ENCODE measurements at regions not wholly inside any gene's neighbourhood (a gene's known extent, or its start where the extent isn't known, plus 50 kb on each side); places are given as distances from the start of the nearest gene placed in this dataset.
"Not testable (repeated sequence)": the region's sequence is repeated elsewhere in the genome, so short reads cannot be mapped to it uniquely, and the experiment has no call there.

DNA sequence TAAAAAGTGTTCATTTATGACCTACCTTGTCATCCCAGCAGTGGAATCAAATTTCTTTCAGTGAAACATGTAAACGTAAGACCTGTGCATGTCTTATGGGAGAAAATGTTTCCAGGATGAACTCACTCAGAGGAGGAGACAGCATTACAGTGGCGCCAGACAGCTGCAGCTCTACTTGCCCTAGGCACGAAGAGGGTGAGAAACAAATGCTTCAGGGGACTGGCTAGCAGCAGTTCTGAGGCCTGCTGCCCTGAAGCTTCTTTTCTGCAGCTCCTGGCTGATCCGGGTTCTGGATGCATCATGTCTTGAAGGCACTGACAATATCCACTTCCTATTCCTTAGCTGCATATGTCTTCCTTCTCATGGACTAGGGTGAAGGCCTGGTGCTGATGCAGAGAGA lies 120.2 kb downstream of the QRSL1 start:
- in situ Hi-C loops (cut with HindIII; ENCODE audit: low sequenced_read_pairs), result no loop called here

DNA sequence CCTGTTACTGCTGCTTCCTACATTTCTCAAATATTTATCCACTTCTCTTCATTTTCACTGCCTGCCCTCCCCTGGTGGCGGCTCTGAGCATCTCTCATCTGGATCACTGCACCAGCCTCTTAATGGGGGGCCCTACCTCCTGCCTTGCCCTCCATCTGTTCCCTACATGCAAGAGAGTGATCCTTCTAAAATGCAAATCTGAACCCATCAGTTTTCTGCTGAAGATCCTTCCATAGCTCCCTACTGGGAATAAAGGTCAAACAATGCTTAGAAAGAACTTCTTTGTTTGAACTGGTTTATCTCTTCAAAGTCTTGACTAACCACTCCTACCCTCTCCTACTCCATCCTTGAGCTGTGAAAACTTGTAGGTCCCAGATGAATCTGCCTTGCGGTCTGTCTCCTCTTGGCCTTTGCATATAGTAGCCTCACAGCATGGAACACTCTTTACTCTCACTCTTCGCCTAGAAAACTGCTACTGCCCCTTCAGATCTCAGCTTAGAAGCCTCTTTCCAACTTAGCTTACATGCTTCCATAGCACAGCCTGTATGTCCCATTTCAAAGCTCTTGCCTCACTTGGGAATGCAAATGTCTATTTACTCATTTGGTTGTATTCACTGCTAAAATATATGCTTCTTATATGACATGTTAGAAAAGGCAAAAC lies 119.3 kb downstream of the QRSL1 start:
- in situ Hi-C loops (cut with HindIII; ENCODE audit: low sequenced_read_pairs), result no loop called here

DNA sequence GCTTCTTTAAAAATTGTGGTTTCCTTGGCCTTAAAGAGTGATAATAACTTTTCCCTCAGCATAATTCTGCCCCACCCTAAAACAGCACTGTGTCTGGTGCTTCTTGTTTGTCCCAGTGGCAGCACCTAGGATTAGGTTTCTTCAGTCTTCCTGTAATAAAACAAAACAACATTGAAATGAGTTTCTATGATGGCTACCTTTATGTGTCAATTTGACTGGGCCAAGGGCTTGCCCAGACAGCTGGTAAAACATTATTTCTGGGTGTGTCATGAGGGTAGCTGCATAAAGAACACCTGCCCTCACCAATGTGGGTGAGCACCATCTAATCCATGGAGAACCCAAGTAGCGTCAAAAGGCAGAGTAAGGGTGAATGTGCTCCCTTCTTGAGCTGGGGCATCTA lies 117.8 kb downstream of the QRSL1 start:
- in situ Hi-C loops (cut with HindIII; ENCODE audit: low sequenced_read_pairs), result no loop called here

DNA sequence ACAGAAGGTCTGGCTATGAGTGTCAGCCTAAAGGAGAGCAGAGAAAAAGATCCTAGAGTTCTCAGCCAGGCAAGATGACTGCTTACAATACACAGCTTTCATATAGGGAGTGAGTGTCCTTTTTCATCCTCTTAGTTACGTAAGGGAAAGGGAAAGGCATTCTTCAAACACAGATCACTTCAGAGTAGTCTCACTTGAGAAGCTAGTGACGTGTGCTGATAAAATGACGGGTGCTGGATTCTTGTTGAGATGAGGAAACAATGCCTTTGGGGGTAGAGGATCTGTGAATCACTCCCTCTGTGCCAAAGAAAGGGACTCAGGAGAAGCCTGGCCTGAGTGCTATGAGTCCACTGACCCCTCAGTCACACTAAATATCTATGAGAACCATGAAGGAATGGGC lies 117.3 kb downstream of the QRSL1 start:
- in situ Hi-C loops (cut with HindIII; ENCODE audit: low sequenced_read_pairs), result no loop called here

DNA sequence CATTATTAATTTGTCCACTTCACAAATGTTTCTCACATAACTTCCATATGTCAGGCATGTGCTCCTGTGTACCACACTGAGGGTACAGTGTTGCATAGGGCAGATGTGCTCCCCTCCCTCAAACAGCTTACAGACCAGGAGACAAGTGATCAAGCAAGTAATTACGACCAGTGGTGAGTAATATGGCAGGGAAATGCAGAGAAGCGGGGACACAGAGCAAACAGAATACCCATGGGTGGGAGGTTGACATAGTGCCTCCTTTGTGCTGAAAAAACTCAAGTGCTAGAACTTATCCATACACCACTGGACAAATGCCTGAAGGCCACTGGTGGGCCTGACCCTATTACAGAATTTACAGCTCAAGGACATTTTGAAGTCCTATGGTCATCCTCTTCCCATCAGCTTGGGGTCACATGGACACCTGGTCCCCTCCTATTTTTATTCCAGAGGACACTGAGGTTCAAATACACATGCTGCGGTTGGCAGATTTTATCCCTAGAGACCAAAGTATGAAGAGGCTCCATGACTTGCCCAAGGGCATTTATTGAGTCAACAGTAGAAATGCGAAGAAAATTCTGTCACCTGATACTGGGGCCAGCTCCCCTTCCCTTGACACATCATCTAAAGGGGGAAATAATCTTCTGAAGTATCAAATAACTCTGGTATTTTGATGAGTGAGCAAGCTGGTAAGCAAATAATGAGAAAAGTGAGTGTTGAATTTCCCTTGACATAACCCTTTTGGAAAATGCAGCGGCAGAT lies 116.6 kb downstream of the QRSL1 start:
- in situ Hi-C loops (cut with HindIII; ENCODE audit: low sequenced_read_pairs), result no loop called here

DNA sequence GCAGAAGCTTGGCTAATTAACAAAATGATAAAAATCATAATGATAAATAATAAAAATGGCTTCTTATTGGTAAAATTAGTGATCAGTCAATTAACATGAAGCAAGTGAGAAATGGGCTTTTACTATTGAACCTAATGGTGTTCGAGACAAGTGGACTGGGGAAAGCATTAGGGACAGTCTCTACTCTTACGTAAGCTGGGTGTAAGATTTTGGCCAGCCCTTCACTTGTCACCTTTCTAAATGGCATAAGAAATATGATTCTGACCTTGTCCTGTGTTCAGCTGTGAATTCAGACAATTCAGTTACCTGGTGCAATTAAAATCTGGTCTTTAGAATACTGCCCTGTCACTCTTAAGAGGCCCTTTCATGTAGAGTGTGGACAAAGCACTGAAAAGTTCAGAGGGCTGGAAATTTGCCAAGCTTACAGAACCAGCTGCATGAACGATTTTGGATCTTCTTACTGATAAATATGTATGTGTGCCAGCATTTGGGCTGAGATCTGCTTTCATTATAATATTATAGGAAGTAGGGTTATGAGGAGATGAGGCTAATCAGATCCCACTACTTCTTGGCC lies 115.9 kb downstream of the QRSL1 start:
- in situ Hi-C loops (cut with HindIII; ENCODE audit: low sequenced_read_pairs), result no loop called here

DNA sequence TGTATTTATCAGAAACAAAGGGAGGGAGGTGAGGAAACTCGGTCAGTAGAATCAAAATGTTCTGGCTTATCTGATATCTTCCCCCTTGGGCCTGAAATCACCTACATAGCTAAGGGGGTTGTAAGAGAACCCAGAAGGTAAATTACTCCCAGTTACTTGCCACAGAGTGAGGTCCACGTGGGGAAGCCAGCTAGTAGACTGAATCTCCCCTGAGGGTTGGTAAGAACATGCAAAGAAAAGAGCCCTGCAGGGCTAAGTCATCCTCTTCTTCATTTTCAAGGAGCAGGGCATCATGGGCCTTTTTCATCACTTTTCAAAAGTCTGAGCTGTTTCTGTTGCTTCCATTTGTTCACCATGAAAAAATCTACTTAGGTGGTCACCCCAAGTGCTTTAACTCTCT lies 115.4 kb downstream of the QRSL1 start:
- in situ Hi-C loops (cut with HindIII; ENCODE audit: low sequenced_read_pairs), result no loop called here

DNA sequence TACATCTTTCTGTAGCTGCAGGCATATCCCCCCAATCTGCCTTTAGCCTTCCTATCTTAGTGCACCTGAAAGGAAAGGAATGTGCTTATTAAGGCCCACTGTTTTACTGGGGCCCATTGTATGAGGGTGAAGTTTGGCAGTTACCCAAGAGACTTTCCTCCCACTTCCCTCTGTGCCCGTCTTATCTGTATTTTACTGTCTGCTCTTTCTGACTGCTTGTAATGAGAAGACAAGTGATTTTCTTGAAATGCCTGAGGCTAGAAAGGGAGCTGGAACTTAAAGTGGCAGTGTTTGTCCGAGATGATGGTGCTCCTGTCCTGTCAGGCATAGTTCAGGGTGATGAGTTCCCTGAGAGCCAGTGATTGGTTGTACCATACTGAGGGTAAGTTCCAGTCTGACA lies 114.7 kb downstream of the QRSL1 start:
- in situ Hi-C loops (cut with HindIII; ENCODE audit: low sequenced_read_pairs), result not testable (repeated sequence)

DNA sequence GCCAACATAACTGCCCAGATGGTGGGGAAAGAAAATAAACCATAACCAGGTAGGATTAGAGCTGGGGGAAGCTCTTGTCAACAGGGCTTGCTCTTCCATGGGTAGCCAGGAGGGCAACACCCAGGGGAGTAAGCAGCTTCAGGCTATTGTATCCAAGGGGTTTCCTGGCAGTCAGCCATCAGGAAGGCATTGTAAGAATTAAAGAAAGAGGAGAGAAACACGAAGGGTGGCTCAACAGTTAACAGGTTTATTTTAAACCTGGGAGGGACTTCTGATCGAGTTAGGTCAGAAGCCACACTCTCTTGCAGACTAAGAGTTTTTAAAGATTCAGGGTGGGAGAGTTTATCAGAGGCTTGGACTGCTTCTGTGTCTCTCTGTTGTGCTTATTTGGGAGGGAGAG lies 114.2 kb downstream of the QRSL1 start:
- in situ Hi-C loops (cut with HindIII; ENCODE audit: low sequenced_read_pairs), result no loop called here

DNA sequence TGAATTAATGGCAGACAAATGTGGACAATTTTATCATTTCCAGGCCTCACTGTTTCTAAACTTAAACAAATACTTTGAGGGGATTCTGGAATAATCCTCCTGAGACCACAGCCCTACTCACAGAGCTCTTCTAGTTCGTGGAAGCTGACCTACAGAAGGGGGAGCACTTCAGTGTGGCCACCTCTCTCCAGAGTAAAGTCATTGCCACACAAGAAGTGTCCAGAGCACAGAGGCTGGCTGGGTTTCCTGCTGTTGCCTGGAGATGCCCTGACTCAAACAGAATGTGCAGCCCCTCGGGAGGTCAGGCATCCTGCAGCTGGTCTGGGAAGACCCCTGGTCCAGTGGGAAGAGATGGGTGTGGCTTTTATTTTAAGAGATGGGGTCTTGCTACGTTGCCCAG lies 110.9 kb downstream of the QRSL1 start:
- in situ Hi-C loops (cut with HindIII; ENCODE audit: low sequenced_read_pairs), result no loop called here

DNA sequence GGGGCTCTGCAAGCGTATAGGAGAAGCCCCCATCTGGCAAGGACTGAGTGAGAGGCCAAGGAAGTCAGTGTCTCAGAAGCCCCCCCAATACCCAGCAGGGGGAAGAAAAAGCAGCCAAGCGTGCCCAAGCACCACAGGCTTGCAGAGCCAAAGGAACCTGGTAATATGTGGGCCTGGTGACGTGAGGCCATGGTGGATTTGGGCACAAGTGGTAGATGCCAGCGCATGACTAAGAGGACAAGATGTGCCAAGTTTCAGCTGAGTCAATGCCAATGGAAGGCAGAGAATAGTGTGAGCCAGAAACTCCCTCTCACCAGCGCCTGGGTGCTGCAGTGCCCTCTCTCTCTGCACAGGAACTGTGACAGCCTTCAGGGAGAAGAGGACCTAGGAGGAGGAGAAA lies 110.0 kb downstream of the QRSL1 start:
- in situ Hi-C loops (cut with HindIII; ENCODE audit: low sequenced_read_pairs), result no loop called here

DNA sequence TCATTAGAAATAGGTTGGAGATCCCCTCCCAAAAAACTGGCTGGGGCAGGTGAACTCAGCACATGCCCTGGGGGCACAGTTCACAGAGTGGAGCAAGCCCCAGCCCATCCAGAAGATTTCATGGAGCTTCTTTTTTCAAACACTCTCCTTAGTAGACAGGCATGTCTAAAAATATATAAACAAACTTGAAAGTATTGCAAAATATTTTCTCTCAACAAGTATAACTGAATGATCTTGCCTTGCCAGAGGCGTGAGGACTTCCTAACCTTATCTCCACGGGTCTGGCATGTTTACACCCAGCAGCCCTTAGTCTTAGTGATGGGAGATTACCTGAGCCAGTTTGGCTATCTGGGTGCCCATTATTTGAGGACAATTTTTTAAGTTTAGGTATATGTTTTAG lies 107.1 kb downstream of the QRSL1 start:
- in situ Hi-C loops (cut with HindIII; ENCODE audit: low sequenced_read_pairs), result no loop called here

DNA sequence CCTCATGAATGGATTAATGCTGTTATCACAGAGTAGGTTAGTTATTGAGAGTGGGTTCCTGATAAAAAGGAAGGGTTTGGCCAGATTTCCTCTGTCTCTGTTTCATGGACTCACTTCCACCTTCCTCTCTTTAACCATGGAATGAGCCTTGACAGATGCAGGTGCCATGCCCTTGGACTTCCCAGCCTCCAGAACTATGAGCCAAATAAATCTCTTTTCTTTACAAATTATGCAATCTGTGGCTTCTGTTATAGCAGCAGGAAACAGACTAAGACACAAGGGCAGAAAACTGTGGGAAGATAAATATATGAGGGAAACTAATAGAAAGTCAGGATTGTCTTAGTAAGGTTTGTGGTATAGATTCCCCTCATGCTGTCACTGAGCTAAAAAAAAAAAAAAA lies 106.5 kb downstream of the QRSL1 start:
- in situ Hi-C loops (cut with HindIII; ENCODE audit: low sequenced_read_pairs), result no loop called here

DNA sequence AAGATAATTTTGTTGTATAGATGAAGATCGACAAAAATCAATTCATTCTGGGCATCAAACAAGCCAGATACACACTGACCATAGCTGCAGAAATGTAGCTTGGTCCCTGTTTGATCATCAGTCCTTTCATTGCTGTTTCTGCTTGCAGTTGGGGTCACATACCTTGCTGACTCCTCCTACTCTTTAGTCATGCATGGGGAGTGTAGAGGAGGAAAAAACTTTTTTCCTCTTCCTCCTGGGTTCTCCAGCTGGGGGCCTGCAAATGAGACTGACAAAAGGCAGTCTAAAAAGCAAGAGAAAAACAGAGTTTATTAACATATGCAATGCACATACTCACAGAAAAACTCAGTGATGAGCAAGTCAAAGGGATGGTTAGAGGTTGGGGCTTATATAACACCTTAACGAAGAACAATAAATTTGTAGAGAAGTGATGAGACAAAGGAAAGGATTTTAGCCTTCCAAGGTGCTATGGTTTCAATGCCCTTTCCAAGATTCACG lies 105.8 kb downstream of the QRSL1 start:
- in situ Hi-C loops (cut with HindIII; ENCODE audit: low sequenced_read_pairs), result no loop called here

DNA sequence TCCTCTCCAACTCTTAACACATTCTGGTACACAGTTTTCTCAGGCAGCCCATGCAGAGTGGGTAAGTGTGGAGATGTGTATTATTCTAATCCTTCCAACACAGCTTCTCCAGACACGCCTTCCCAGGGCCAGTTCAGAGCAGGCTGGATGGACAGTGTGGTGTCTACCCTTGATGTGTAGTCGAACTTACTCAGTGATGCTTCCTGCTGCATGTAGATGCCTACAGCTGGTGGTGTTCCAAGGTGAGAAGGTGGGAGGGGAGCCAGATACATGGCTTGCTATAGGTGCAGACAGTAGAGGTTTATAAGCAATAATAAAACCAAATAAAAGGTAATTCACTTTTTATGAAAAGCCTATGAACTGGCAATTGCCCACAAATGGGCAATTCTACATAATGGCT lies 104.0 kb downstream of the QRSL1 start:
- in situ Hi-C loops (cut with HindIII; ENCODE audit: low sequenced_read_pairs), result no loop called here

DNA sequence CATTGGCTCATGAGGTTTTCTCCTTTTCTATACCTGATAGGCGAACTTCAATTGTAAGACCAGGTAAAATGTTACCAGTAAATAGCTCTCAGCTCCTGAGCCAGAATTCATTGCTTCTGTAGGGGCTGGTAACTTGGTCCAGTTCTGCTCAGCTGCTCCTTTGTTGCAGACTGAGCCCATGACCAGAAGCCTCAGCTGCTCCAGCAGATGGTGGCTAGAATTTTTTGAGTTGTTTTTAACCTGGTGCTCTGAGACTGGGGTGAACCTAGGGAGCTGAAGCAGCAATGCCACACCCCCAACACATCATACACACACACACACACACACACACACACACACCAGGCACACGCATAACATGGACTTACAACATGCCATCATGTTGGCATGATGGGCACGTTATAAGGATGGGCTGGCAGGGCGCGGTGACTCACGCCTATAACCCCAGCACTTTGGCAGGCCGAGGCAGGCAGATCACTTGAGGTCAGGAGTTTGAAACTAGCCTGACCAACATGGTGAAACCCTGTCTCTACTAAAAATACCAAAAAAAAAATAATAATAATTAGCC lies 103.1 kb downstream of the QRSL1 start:
- in situ Hi-C loops (cut with HindIII; ENCODE audit: low sequenced_read_pairs), result no loop called here

DNA sequence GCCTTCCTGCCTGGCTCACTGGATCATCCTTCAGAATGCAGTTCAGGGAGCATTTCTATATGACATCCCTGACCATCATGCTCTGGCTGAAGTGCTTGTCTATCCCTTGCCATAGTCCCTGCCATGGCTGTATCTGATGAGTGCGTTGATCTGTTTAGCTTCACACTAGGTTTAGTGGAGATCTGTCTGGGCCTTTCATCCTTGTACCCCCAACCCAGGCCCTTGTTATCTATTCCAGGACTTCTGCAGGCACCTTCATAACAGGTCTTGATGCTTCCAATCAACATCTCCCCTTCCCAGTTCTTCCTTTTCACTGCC lies 102.4 kb downstream of the QRSL1 start:
- in situ Hi-C loops (cut with HindIII; ENCODE audit: low sequenced_read_pairs), result no loop called here

DNA sequence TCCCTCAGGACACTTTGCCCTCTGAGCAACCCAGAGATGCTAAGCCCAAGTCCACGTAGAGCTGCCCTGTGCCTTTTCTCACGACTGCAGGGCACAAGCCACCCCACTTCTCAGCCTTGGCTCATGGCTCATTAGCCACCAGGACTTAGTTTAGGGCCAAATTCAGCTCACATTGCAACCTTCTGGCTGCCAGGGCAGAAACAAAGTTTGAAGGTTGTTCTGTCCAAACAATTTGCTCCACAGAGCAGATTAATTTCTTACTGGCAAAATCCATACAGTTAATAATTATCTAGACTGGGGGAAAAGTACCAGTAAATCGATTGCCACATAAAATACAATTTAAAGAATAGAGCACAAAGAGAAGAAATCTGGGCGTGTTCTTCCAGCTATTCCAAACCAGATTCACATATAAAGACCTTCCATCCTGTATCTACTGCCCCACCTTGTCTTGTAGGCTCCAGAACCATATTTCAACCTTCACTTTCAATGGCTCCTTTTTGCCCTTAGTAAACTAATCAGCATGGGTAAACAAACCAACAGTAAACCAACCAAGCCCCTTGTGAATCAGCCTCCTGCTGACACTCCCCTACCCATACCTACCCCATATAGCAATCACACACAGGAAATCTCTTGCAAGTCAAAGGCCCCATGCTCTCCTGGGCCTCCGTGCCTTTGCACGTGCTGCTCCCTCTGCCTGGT lies 101.9 kb downstream of the QRSL1 start:
- in situ Hi-C loops (cut with HindIII; ENCODE audit: low sequenced_read_pairs), result no loop called here

DNA sequence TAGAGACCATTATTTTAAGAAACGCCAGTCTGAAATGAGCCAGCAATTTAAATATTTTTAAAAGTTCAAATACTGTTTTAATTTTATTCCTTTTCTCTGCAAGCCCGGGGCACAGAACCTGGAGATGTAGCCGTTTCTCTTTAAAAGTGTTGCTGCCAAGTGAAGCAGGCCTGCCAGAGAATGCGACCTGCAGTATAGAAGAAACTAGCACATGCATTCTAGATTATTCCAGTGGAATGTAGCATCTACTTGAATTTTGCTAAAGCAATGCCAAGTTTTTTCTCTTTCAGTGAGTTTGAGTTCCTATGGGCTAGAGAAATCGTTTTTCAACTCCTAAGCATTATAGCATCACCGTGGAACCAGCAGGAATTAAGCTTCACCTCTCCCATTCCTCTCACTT lies 101.3 kb downstream of the QRSL1 start:
- in situ Hi-C loops (cut with HindIII; ENCODE audit: low sequenced_read_pairs), result no loop called here

DNA sequence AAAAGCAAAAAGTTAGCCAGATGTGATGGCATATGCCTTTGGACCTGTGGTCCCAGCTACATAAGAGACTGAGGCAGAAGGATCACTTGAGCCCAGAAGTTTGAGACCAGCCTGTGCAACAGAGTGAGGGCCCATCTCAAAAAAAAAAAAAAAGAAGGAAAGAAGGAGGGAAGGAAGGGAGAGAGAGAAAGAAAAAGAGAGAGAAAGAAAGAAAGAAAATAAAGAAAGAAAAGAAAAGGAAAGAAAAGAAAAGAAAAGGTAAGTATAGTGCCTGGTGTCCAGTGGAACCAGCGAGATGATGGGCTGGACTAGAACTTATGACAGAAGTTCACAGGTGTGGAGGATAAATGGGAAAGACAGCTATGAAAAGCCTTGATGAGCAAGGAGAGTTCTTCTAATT lies 100.9 kb downstream of the QRSL1 start:
- in situ Hi-C loops (cut with HindIII; ENCODE audit: low sequenced_read_pairs), result no loop called here

DNA sequence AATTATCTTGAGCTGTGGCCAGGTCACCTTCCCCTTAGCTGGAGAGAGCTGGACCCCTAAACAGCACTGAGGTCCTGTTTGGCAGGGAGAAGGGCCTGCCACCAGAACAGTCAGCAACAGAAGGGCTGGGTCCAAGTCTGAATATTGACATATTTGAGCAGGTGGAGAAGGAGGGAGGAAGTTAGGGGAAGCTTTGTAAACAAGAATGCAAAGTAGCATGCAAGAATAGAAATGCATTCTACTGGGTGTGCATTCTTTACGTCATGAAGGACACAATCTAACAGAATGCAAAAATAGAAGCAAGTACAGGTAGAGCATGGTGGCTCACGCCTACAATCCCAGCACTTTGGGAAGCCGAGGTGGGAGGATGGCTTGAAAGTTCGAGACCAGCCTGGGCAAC lies 100.5 kb downstream of the QRSL1 start:
- in situ Hi-C loops (cut with HindIII; ENCODE audit: low sequenced_read_pairs), result no loop called here

Data from DLD1 (cell line).